Cardiac muscle cell (in vitro differentiated cells and primary cell): ENCODE measurements at regions not wholly inside any gene's neighbourhood (a gene's known extent, or its start where the extent isn't known, plus 50 kb on each side); places are given as distances from the start of the nearest gene placed in this dataset.

Experiments
- DNase-seq, 2 donors: peaks; one replicate each; pipeline versions ENCODE4 v3.0.0 to v3.0.0-alpha.2; 2010 to 2017; ENCODE audit warnings: low read depth in 1 of 2, low spot score in 1 of 2
- H3K27ac ChIP-seq: fragments of 200-600 bp; sonication (generic); 2 replicates; pipeline ENCODE4 v1.5.1; 2016
- H3K27me3 ChIP-seq: fragments of 200-600 bp; sonication (generic); 2 replicates; pipeline ENCODE4 v1.6.0; 2016; ENCODE audit warnings: control low read depth
- H3K36me3 ChIP-seq: fragments of 200-600 bp; sonication (generic); 2 replicates; pipeline ENCODE4 v1.5.1; 2016; ENCODE audit warnings: control low read depth
- H3K4me1 ChIP-seq: fragments of 200-600 bp; sonication (generic); 2 replicates; pipeline ENCODE4 v1.8.1; 2017; ENCODE audit warnings: low read depth, mild to moderate bottlenecking, mixed run types
- H3K4me3 ChIP-seq: fragments of 200-600 bp; sonication (generic); 2 replicates; pipeline ENCODE4 v1.5.1; 2016; ENCODE audit warnings: mild to moderate bottlenecking
- H3K9me3 ChIP-seq: fragments of 200-600 bp; sonication (generic); 2 replicates; pipeline ENCODE4 v1.5.1; 2017; ENCODE audit warnings: low read depth, mild to moderate bottlenecking, control low read depth
- TF ChIP-seq, protein P1 (sequence below): IDR thresholded peaks from 2 replicates; pipeline ENCODE4 v1.5.1; 2012; ENCODE audit warnings: low read depth, mild to moderate bottlenecking, low read length

DNA sequence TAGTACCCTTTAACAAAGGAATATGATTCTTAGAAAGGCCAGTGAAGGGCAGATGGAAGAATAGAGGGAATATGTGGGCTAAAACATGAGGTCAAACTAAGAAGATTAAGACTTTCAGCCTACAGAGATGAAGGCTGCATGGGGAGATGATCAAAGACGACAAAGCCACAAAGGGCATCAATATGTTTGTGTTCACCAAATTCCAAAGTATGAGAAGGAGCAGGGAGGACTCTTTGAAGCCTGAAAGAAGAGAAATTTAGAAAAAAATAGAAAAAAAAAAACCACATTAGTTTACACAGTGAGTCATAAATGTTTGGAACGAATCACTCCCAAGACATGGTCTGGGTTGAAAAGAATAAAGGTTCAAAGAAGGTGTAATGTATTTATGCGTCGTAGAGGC is 131.8 kb downstream of the NEDD1 start:
- H3K36me3 ChIP-seq = no peaks in the 10 kb centered on the region
- H3K4me3 ChIP-seq = no peak overlapping the region
- no peaks in the 10 kb centered on the region for H3K27me3 ChIP-seq
- no peak overlapping the region for H3K27ac ChIP-seq
- no peak for DNase-seq
- H3K4me1 ChIP-seq = no peaks in the 10 kb centered on the region
- no peaks in the 10 kb centered on the region for H3K9me3 ChIP-seq
- TF ChIP-seq, protein P1, sequence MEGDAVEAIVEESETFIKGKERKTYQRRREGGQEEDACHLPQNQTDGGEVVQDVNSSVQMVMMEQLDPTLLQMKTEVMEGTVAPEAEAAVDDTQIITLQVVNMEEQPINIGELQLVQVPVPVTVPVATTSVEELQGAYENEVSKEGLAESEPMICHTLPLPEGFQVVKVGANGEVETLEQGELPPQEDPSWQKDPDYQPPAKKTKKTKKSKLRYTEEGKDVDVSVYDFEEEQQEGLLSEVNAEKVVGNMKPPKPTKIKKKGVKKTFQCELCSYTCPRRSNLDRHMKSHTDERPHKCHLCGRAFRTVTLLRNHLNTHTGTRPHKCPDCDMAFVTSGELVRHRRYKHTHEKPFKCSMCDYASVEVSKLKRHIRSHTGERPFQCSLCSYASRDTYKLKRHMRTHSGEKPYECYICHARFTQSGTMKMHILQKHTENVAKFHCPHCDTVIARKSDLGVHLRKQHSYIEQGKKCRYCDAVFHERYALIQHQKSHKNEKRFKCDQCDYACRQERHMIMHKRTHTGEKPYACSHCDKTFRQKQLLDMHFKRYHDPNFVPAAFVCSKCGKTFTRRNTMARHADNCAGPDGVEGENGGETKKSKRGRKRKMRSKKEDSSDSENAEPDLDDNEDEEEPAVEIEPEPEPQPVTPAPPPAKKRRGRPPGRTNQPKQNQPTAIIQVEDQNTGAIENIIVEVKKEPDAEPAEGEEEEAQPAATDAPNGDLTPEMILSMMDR = no peak

DNA sequence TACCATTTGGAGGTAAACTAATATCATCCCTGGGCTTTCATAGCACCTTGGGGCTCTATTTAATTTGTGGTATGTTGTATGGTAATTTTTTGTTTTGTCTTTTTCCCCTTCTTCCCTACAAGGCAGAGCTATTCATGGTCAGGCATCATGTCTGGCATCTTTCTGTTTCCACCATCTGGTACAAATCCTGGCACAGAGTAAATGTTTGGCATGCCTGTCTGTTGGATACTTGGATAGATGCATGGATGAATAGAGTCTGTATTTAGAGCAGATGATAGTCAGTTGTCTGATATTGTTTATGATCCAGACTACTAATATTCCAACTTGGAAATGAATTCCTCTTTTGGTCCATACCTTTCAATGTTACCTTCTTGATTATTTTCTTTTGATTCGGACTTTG is 139.8 kb downstream of the NEDD1 start:
- Histone ChIP-seq H3K27me3 (no peaks in the 10 kb centered on the region), H3K27ac (no peak overlapping the region), H3K9me3 (no peaks in the 10 kb centered on the region), H3K36me3 (no peaks in the 10 kb centered on the region), H3K4me1 (peaks cover 17% of the 10 kb centered on the region), H3K4me3 (no peak overlapping the region)
- no peak for DNase-seq
- TF ChIP-seq, protein P1 = no peak

DNA sequence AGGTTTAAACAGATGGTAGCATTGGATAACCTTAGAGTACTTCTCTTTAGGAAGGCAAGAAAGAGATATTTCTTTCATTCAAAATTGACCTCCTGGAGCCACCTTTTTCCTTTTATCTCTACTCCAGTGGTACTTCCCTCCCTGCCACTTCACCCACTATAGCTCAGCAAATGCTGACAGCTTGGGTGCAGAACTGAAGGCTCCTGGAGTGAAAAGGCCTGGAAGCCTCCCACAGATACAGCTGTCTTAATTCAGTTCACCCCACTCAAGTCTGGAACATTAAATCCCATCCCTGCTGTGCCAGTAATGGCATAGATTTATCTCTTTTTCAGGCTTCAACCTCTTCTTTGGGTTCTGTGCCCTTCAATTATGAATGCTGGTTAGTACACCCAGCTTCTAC is 140.3 kb downstream of the NEDD1 start:
- TF ChIP-seq, protein P1 = no peak
- H3K4me3 ChIP-seq = no peak overlapping the region
- no peak for DNase-seq
- H3K36me3 ChIP-seq = no peaks in the 10 kb centered on the region
- H3K27ac ChIP-seq = no peak overlapping the region
- H3K27me3 ChIP-seq = no peaks in the 10 kb centered on the region
- H3K9me3 ChIP-seq = no peaks in the 10 kb centered on the region
- peaks cover 17% of the 10 kb centered on the region for H3K4me1 ChIP-seq

DNA sequence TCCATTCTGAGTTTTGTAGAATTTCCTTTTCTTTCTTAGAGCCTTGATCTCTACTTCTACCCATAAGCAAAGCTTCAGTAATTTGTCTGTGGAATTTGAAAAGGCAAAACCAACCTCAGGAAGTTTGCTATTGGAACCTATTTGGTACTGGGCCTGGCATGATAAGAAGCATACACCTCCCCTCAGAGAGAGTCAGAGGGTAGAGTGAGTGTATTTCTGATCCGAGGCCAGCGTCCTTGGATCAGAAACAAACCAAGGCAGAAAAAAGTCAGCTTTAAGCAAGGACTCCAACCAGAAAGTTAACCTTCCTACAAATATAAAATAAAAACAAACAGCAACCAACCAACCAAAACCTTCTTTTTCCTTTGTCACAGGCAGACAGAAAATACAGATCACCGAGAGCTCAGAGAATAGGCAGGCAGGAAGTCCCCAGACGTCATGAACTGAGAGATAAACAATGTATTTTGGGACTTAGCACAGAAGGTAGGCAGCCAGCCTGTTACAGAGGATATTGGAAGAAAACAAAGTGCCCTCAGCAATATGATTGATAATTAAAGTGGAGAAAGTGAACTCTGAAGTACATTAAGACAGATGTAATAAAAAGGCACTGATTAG is 141.5 kb downstream of the NEDD1 start:
- H3K9me3 ChIP-seq = no peaks in the 10 kb centered on the region
- DNase-seq = no peak
- no peak overlapping the region for H3K4me3 ChIP-seq
- TF ChIP-seq, protein P1 = no peak
- H3K36me3 ChIP-seq = no peaks in the 10 kb centered on the region
- H3K27ac ChIP-seq = peak overlapping the region; percentile 73
- no peaks in the 10 kb centered on the region for H3K27me3 ChIP-seq
- peaks cover 17% of the 10 kb centered on the region for H3K4me1 ChIP-seq

DNA sequence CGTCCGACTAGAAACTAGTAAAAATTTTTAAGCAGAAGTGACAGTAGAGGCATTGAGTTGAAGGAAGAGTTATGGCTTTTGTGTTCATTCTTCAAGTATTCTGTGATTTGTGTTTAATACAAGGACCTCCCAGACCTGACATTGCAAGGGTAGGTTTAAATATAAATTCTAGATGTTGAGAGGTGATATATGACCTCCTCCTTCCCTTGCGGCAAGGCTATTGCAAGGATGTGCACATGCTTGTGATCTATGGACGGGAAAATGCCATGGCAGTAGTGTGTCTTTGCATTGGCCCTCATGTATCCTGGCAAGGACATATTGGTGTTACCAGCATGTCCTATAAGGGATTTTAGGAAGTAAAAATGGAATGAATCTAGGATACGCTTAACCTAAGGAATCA is 143.5 kb downstream of the NEDD1 start:
- Histone ChIP-seq H3K4me3 (no peak overlapping the region), H3K27me3 (no peaks in the 10 kb centered on the region), H3K36me3 (no peaks in the 10 kb centered on the region), H3K27ac (no peak overlapping the region), H3K4me1 (peaks cover 17% of the 10 kb centered on the region), H3K9me3 (no peaks in the 10 kb centered on the region)
- DNase-seq = no peak
- TF ChIP-seq, protein P1 = no peak
